ENCODE measurements at regions not wholly inside any gene's neighbourhood (a gene's known extent, or its start where the extent isn't known, plus 50 kb on each side); places are given as distances from the start of the nearest gene placed in this dataset.

- no peak for TF ChIP-seq BCL3 (IDR thresholded peaks at IDR 0.05; ENCODE audit: borderline replicate concordance, insufficient read depth, low read depth, low read length, poor library complexity, severe bottlenecking)
- TF ChIP-seq CTCF (IDR thresholded peaks at IDR 0.05 in 2 of 3, conservative IDR thresholded peaks at IDR 0.05 in 1 of 3; ENCODE audit: control insufficient read depth in 2 of 3, extremely low read depth in 1 of 3, insufficient read depth in 1 of 3, low read depth in 3 of 3, low read length in 3 of 3) = no peak
These were observed 588.9 kb downstream of the RNF144B start for GRCh38 chr6:18976091-18976490.

All from GM12878 (cell line).